Dendritic cell treated with granulocyte-macrophage colony-stimulating factor and Interleukin-4, amounts not matched to agents 40 ng/mL and 50 ng/mL, for 4 days (primary cell): ENCODE measurements at regions not wholly inside any gene's neighbourhood (a gene's known extent, or its start where the extent isn't known, plus 50 kb on each side); places are given as distances from the start of the nearest gene placed in this dataset.
"Not testable (repeated sequence)": the region's sequence is repeated elsewhere in the genome, so short reads cannot be mapped to it uniquely, and the experiment has no call there.

ENCODE experiments used
- H3K27ac Mint-ChIP-seq: one replicate; pipeline ENCODE4 v1.8.0; 2022; ENCODE audit warnings: mild to moderate bottlenecking, mixed read lengths
- H3K27me3 Mint-ChIP-seq: one replicate; pipeline ENCODE4 v1.8.0; 2022; ENCODE audit warnings: mild to moderate bottlenecking, mixed read lengths
- H3K36me3 Mint-ChIP-seq: one replicate; pipeline ENCODE4 v1.8.0; 2022; ENCODE audit warnings: low read depth, mixed read lengths
- H3K4me1 Mint-ChIP-seq: one replicate; pipeline ENCODE4 v1.8.0; 2022; ENCODE audit warnings: low read depth, mixed read lengths
- H3K4me3 Mint-ChIP-seq: one replicate; pipeline ENCODE4 v1.8.0; 2022; ENCODE audit warnings: mild to moderate bottlenecking, moderate library complexity, mixed read lengths
- H3K9me3 Mint-ChIP-seq: one replicate; pipeline ENCODE4 v1.8.0; 2022; ENCODE audit warnings: mixed read lengths
- intact Hi-C: fragments of 100-400 bp; cut with micrococcal nuclease; formaldehyde crosslinking; loops from one replicate; pipeline ENCODE4 v1.15.0; 2022

- Mint-ChIP-seq H3K36me3 (no peaks in the 10 kb centered on the region), H3K4me3 (no peak overlapping the region), H3K27me3 (no peaks in the 10 kb centered on the region), H3K9me3 (peaks cover 13% of the 10 kb centered on the region), H3K4me1 (no peaks in the 10 kb centered on the region), H3K27ac (no peak overlapping the region)
- intact Hi-C loops = no loop called here
Observed at GRCh38 chr3:144947895-144948294, 976.3 kb downstream of the DIPK2A start.

GRCh38 chr3:144948711-144949110 is 977.1 kb downstream of the DIPK2A start:
- H3K36me3 Mint-ChIP-seq = no peaks in the 10 kb centered on the region
- intact Hi-C loops = no loop called here
- no peaks in the 10 kb centered on the region for H3K27me3 Mint-ChIP-seq
- H3K9me3 Mint-ChIP-seq = peaks cover 13% of the 10 kb centered on the region
- no peak overlapping the region for H3K27ac Mint-ChIP-seq
- no peak overlapping the region for H3K4me3 Mint-ChIP-seq
- H3K4me1 Mint-ChIP-seq = no peaks in the 10 kb centered on the region

GRCh38 chr3:144953959-144954358 is 982.3 kb downstream of the DIPK2A start:
- intact Hi-C loops = no loop called here
- H3K9me3 Mint-ChIP-seq = peaks cover 12% of the 10 kb centered on the region
- no peaks in the 10 kb centered on the region for H3K27me3 Mint-ChIP-seq
- H3K36me3 Mint-ChIP-seq = no peaks in the 10 kb centered on the region
- no peak overlapping the region for H3K4me3 Mint-ChIP-seq
- no peak overlapping the region for H3K27ac Mint-ChIP-seq
- no peaks in the 10 kb centered on the region for H3K4me1 Mint-ChIP-seq

- no peaks in the 10 kb centered on the region for H3K36me3 Mint-ChIP-seq
- no peak overlapping the region for H3K4me3 Mint-ChIP-seq
- no peaks in the 10 kb centered on the region for H3K4me1 Mint-ChIP-seq
- no peaks in the 10 kb centered on the region for H3K27me3 Mint-ChIP-seq
- peaks cover 30% of the 10 kb centered on the region for H3K9me3 Mint-ChIP-seq
- H3K27ac Mint-ChIP-seq = no peak overlapping the region
- intact Hi-C loops = no loop called here
Observed at GRCh38 chr3:144957398-144958101, 985.9 kb downstream of the DIPK2A start.

- Mint-ChIP-seq H3K27ac (no peak overlapping the region), H3K36me3 (no peaks in the 10 kb centered on the region), H3K4me1 (no peaks in the 10 kb centered on the region), H3K9me3 (peaks cover 18% of the 10 kb centered on the region), H3K4me3 (no peak overlapping the region), H3K27me3 (no peaks in the 10 kb centered on the region)
- intact Hi-C loops = no loop called here
Observed at GRCh38 chr3:144963810-144964209, 992.2 kb downstream of the DIPK2A start.

- intact Hi-C loops = no loop called here
- H3K4me3 Mint-ChIP-seq = no peak overlapping the region
- H3K4me1 Mint-ChIP-seq = no peaks in the 10 kb centered on the region
- no peaks in the 10 kb centered on the region for H3K27me3 Mint-ChIP-seq
- H3K9me3 Mint-ChIP-seq = peaks cover 9% of the 10 kb centered on the region
- H3K27ac Mint-ChIP-seq = no peak overlapping the region
- no peaks in the 10 kb centered on the region for H3K36me3 Mint-ChIP-seq
Observed at GRCh38 chr3:144966560-144966959, 994.9 kb downstream of the DIPK2A start.

GRCh38 chr3:144968750-144969350 is 997.2 kb downstream of the DIPK2A start:
- no peaks in the 10 kb centered on the region for H3K27me3 Mint-ChIP-seq
- intact Hi-C loops = no loop called here
- peaks cover 6% of the 10 kb centered on the region for H3K9me3 Mint-ChIP-seq
- no peak overlapping the region for H3K4me3 Mint-ChIP-seq
- H3K27ac Mint-ChIP-seq = no peak overlapping the region
- no peaks in the 10 kb centered on the region for H3K36me3 Mint-ChIP-seq
- H3K4me1 Mint-ChIP-seq = no peaks in the 10 kb centered on the region

- H3K36me3 Mint-ChIP-seq, H3K27me3 Mint-ChIP-seq, H3K4me3 Mint-ChIP-seq, H3K4me1 Mint-ChIP-seq, intact Hi-C loops, H3K27ac Mint-ChIP-seq: not testable (repeated sequence)
- H3K9me3 Mint-ChIP-seq = peaks cover 15% of the 10 kb centered on the region
Observed at GRCh38 chr3:144984481-144984880, 1012.9 kb downstream of the DIPK2A start.

GRCh38 chr3:144989807-144990206 is 1018.2 kb downstream of the DIPK2A start:
- H3K4me3 Mint-ChIP-seq = no peak overlapping the region
- H3K27ac Mint-ChIP-seq = no peak overlapping the region
- H3K9me3 Mint-ChIP-seq = peaks cover 5% of the 10 kb centered on the region
- H3K4me1 Mint-ChIP-seq = no peaks in the 10 kb centered on the region
- no peaks in the 10 kb centered on the region for H3K36me3 Mint-ChIP-seq
- no peaks in the 10 kb centered on the region for H3K27me3 Mint-ChIP-seq
- intact Hi-C loops = no loop called here

GRCh38 chr3:144995856-144996255 is 1024.2 kb downstream of the DIPK2A start:
- no peaks in the 10 kb centered on the region for H3K27me3 Mint-ChIP-seq
- peaks cover 49% of the 10 kb centered on the region for H3K9me3 Mint-ChIP-seq
- H3K36me3 Mint-ChIP-seq = no peaks in the 10 kb centered on the region
- H3K4me1 Mint-ChIP-seq = no peaks in the 10 kb centered on the region
- H3K4me3 Mint-ChIP-seq = no peak overlapping the region
- intact Hi-C loops = no loop called here
- H3K27ac Mint-ChIP-seq = no peak overlapping the region

GRCh38 chr3:145005427-145005826 is 1033.8 kb downstream of the DIPK2A start:
- intact Hi-C loops = no loop called here
- no peak overlapping the region for H3K4me3 Mint-ChIP-seq
- H3K27me3 Mint-ChIP-seq = no peaks in the 10 kb centered on the region
- no peaks in the 10 kb centered on the region for H3K36me3 Mint-ChIP-seq
- no peak overlapping the region for H3K27ac Mint-ChIP-seq
- no peaks in the 10 kb centered on the region for H3K4me1 Mint-ChIP-seq
- H3K9me3 Mint-ChIP-seq = peaks cover 19% of the 10 kb centered on the region

GRCh38 chr3:145006271-145006670 is 1034.6 kb downstream of the DIPK2A start:
- intact Hi-C loops = no loop called here
- H3K4me1 Mint-ChIP-seq = no peaks in the 10 kb centered on the region
- H3K9me3 Mint-ChIP-seq = peaks cover 16% of the 10 kb centered on the region
- no peak overlapping the region for H3K27ac Mint-ChIP-seq
- no peaks in the 10 kb centered on the region for H3K36me3 Mint-ChIP-seq
- H3K27me3 Mint-ChIP-seq = no peaks in the 10 kb centered on the region
- no peak overlapping the region for H3K4me3 Mint-ChIP-seq

- intact Hi-C loops = no loop called here
- H3K4me1 Mint-ChIP-seq = no peaks in the 10 kb centered on the region
- no peaks in the 10 kb centered on the region for H3K36me3 Mint-ChIP-seq
- H3K27ac Mint-ChIP-seq = no peak overlapping the region
- no peaks in the 10 kb centered on the region for H3K9me3 Mint-ChIP-seq
- no peak overlapping the region for H3K4me3 Mint-ChIP-seq
- no peaks in the 10 kb centered on the region for H3K27me3 Mint-ChIP-seq
Observed at GRCh38 chr3:145013931-145014330, 1042.3 kb downstream of the DIPK2A start.

GRCh38 chr3:145015253-145015652 is 1043.6 kb downstream of the DIPK2A start:
- intact Hi-C loops = no loop called here
- Mint-ChIP-seq H3K4me3 (no peak overlapping the region), H3K4me1 (no peaks in the 10 kb centered on the region), H3K27ac (no peak overlapping the region), H3K9me3 (no peaks in the 10 kb centered on the region), H3K36me3 (no peaks in the 10 kb centered on the region), H3K27me3 (no peaks in the 10 kb centered on the region)

- intact Hi-C loops = no loop called here
- Mint-ChIP-seq H3K4me1 (no peaks in the 10 kb centered on the region), H3K9me3 (peaks cover 5% of the 10 kb centered on the region), H3K4me3 (no peak overlapping the region), H3K36me3 (no peaks in the 10 kb centered on the region), H3K27ac (no peak overlapping the region), H3K27me3 (no peaks in the 10 kb centered on the region)
Observed at GRCh38 chr3:145017959-145018358, 1046.3 kb downstream of the DIPK2A start.
